ENCODE measurements at regions not wholly inside any gene's neighbourhood (a gene's known extent, or its start where the extent isn't known, plus 50 kb on each side); places are given as distances from the start of the nearest gene placed in this dataset.
"Not testable (repeated sequence)": the region's sequence is repeated elsewhere in the genome, so short reads cannot be mapped to it uniquely, and the experiment has no call there.

- H3K9me3 Mint-ChIP-seq; H3K79me2 ChIP-seq (replicated peaks; ENCODE audit: insufficient read depth); H3K4me3 ChIP-seq; DNase-seq (ENCODE audit: low spot score); H3F3A ChIP-seq (replicated peaks; ENCODE audit: low read depth); H3K4me2 ChIP-seq; H3K36me3 ChIP-seq (ENCODE audit: insufficient read depth); H3K9me2 ChIP-seq (ENCODE audit: insufficient read depth); H3K4me3 Mint-ChIP-seq; H3K27ac Mint-ChIP-seq; H3K4me1 ChIP-seq (ENCODE audit: insufficient read depth); H3K4me1 Mint-ChIP-seq; H4K20me1 ChIP-seq (replicated peaks; ENCODE audit: insufficient read depth); H3K36me3 Mint-ChIP-seq (ENCODE audit: low read depth); H3K27me3 ChIP-seq (ENCODE audit: insufficient read depth); H3K27me3 Mint-ChIP-seq (ENCODE audit: insufficient read depth, low read depth, poor library complexity); ATAC-seq; H3K27ac ChIP-seq (ENCODE audit: low read depth); H2AFZ ChIP-seq: not testable (repeated sequence)
These were observed 348.4 kb downstream of the TAF11L14 start for GRCh38 chr5:17982626-17983025.

DNA sequence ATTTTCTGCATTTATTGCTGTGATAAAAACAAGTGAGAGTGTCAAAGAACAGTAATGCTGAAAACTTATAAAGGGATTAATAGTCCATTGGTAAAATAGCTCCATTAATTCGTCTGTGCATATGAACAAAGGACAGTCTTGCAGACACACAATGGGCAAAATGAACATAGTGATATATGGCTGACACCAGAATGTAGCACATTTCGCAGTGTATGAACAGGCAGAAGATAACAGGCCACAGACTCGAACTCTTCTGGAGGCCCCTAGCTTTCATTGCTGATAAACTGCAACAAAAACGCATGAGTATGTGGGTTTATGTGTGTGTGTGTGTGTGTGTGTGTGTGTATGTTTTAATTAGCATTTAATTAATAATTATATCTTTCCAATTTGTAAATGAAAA, 354.8 kb downstream of the TAF11L14 start:
- no peaks in the 10 kb centered on the region for H3K9me2 ChIP-seq (ENCODE audit: insufficient read depth)
- Mint-ChIP-seq H3K9me3 (no peaks in the 10 kb centered on the region), H3K27me3 (ENCODE audit: insufficient read depth, low read depth, poor library complexity) (no peaks in the 10 kb centered on the region), H3K36me3 (ENCODE audit: low read depth) (no peaks in the 10 kb centered on the region), H3K4me1 (peaks cover 7% of the 10 kb centered on the region; the same call in 2 of the 3 replicates), H3K27ac (no peak overlapping the region), H3K4me3 (no peak overlapping the region)
- H3K27me3 ChIP-seq (ENCODE audit: insufficient read depth), result no peaks in the 10 kb centered on the region
- no peak overlapping the region for H3K4me3 ChIP-seq
- no peaks in the 10 kb centered on the region for H3K79me2 ChIP-seq (replicated peaks; ENCODE audit: insufficient read depth)
- H2AFZ ChIP-seq, result no peak overlapping the region
- ATAC-seq (no peak), DNase-seq (ENCODE audit: low spot score) (no peak)
- no peak overlapping the region for H3K4me2 ChIP-seq
- H4K20me1 ChIP-seq (replicated peaks; ENCODE audit: insufficient read depth), result no peaks in the 10 kb centered on the region
- H3F3A ChIP-seq (replicated peaks; ENCODE audit: low read depth), result no peaks in the 10 kb centered on the region
- no peak overlapping the region for H3K27ac ChIP-seq (ENCODE audit: low read depth)
- no peaks in the 10 kb centered on the region for H3K36me3 ChIP-seq (ENCODE audit: insufficient read depth)
- no peaks in the 10 kb centered on the region for H3K4me1 ChIP-seq (ENCODE audit: insufficient read depth)
- TF ChIP-seq POLR2AphosphoS5 (IDR thresholded peaks at IDR 0.05; ENCODE audit: low read depth), result no peak
- no peak for TF ChIP-seq STAT1 (IDR thresholded peaks at IDR 0.05; ENCODE audit: unreplicated experiment)
- no peak for TF ChIP-seq JUNB (IDR thresholded peaks at IDR 0.05; ENCODE audit: unreplicated experiment)
- TF ChIP-seq, protein P1, sequence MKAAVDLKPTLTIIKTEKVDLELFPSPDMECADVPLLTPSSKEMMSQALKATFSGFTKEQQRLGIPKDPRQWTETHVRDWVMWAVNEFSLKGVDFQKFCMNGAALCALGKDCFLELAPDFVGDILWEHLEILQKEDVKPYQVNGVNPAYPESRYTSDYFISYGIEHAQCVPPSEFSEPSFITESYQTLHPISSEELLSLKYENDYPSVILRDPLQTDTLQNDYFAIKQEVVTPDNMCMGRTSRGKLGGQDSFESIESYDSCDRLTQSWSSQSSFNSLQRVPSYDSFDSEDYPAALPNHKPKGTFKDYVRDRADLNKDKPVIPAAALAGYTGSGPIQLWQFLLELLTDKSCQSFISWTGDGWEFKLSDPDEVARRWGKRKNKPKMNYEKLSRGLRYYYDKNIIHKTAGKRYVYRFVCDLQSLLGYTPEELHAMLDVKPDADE (IDR thresholded peaks at IDR 0.05), result no peak
- TF ChIP-seq, protein P2, sequence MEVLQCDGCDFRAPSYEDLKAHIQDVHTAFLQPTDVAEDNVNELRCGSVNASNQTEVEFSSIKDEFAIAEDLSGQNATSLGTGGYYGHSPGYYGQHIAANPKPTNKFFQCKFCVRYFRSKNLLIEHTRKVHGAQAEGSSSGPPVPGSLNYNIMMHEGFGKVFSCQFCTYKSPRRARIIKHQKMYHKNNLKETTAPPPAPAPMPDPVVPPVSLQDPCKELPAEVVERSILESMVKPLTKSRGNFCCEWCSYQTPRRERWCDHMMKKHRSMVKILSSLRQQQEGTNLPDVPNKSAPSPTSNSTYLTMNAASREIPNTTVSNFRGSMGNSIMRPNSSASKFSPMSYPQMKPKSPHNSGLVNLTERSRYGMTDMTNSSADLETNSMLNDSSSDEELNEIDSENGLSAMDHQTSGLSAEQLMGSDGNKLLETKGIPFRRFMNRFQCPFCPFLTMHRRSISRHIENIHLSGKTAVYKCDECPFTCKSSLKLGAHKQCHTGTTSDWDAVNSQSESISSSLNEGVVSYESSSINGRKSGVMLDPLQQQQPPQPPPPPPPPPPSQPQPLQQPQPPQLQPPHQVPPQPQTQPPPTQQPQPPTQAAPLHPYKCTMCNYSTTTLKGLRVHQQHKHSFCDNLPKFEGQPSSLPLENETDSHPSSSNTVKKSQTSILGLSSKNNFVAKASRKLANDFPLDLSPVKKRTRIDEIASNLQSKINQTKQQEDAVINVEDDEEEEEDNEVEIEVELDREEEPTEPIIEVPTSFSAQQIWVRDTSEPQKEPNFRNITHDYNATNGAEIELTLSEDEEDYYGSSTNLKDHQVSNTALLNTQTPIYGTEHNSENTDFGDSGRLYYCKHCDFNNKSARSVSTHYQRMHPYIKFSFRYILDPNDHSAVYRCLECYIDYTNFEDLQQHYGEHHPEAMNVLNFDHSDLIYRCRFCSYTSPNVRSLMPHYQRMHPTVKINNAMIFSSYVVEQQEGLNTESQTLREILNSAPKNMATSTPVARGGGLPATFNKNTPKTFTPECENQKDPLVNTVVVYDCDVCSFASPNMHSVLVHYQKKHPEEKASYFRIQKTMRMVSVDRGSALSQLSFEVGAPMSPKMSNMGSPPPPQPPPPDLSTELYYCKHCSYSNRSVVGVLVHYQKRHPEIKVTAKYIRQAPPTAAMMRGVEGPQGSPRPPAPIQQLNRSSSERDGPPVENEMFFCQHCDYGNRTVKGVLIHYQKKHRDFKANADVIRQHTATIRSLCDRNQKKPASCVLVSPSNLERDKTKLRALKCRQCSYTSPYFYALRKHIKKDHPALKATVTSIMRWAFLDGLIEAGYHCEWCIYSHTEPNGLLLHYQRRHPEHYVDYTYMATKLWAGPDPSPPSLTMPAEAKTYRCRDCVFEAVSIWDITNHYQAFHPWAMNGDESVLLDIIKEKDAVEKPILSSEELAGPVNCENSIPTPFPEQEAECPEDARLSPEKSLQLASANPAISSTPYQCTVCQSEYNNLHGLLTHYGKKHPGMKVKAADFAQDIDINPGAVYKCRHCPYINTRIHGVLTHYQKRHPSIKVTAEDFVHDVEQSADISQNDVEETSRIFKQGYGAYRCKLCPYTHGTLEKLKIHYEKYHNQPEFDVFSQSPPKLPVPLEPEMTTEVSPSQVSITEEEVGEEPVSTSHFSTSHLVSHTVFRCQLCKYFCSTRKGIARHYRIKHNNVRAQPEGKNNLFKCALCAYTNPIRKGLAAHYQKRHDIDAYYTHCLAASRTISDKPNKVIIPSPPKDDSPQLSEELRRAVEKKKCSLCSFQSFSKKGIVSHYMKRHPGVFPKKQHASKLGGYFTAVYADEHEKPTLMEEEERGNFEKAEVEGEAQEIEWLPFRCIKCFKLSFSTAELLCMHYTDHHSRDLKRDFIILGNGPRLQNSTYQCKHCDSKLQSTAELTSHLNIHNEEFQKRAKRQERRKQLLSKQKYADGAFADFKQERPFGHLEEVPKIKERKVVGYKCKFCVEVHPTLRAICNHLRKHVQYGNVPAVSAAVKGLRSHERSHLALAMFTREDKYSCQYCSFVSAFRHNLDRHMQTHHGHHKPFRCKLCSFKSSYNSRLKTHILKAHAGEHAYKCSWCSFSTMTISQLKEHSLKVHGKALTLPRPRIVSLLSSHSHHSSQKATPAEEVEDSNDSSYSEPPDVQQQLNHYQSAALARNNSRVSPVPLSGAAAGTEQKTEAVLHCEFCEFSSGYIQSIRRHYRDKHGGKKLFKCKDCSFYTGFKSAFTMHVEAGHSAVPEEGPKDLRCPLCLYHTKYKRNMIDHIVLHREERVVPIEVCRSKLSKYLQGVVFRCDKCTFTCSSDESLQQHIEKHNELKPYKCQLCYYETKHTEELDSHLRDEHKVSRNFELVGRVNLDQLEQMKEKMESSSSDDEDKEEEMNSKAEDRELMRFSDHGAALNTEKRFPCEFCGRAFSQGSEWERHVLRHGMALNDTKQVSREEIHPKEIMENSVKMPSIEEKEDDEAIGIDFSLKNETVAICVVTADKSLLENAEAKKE (CRISPR knock-in tag; IDR thresholded peaks at IDR 0.05), result no peak
- TF ChIP-seq EZH2phosphoT487 (IDR thresholded peaks at IDR 0.05; ENCODE audit: unreplicated experiment), result no peak
- TF ChIP-seq NANOG (IDR thresholded peaks at IDR 0.05; ENCODE audit: borderline replicate concordance), result no peak
- TF ChIP-seq, protein P3, sequence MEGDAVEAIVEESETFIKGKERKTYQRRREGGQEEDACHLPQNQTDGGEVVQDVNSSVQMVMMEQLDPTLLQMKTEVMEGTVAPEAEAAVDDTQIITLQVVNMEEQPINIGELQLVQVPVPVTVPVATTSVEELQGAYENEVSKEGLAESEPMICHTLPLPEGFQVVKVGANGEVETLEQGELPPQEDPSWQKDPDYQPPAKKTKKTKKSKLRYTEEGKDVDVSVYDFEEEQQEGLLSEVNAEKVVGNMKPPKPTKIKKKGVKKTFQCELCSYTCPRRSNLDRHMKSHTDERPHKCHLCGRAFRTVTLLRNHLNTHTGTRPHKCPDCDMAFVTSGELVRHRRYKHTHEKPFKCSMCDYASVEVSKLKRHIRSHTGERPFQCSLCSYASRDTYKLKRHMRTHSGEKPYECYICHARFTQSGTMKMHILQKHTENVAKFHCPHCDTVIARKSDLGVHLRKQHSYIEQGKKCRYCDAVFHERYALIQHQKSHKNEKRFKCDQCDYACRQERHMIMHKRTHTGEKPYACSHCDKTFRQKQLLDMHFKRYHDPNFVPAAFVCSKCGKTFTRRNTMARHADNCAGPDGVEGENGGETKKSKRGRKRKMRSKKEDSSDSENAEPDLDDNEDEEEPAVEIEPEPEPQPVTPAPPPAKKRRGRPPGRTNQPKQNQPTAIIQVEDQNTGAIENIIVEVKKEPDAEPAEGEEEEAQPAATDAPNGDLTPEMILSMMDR (conservative IDR thresholded peaks at IDR 0.05; ENCODE audit: low read depth in 2 of 2), result no peak
- no peak for TF ChIP-seq ZNF114 (CRISPR knock-in tag; IDR thresholded peaks at IDR 0.05)
- TF ChIP-seq ZNF331 (CRISPR knock-in tag; IDR thresholded peaks at IDR 0.05; ENCODE audit: low read depth), result no peak
- no peak for TF ChIP-seq EZH2 (IDR thresholded peaks at IDR 0.05; ENCODE audit: low read depth, unreplicated experiment)
- TF ChIP-seq CREB1 (CRISPR knock-in tag; IDR thresholded peaks at IDR 0.05; ENCODE audit: low read depth), result no peak
